ENCODE measurements at regions not wholly inside any gene's neighbourhood (a gene's known extent, or its start where the extent isn't known, plus 50 kb on each side); places are given as distances from the start of the nearest gene placed in this dataset.
A peak's percentile ranks its signal among the peaks of the same experiment; 100 is the strongest.

GRCh38 chr2:128637481-128638155, 318.9 kb upstream of the HS6ST1 start:
- no peak overlapping the region for H3K4me3 ChIP-seq (ENCODE audit: low read depth, low read length)
- no peak for TF ChIP-seq CTCF (IDR thresholded peaks at IDR 0.05; ENCODE audit: low read depth, low read length, missing control alignments)

GRCh38 chr2:128638341-128639119, 319.9 kb upstream of the HS6ST1 start:
- H3K4me3 ChIP-seq (ENCODE audit: low read depth, low read length): no peak overlapping the region
- TF ChIP-seq CTCF (IDR thresholded peaks at IDR 0.05; ENCODE audit: low read depth, low read length, missing control alignments): no peak
- no peaks in the 10 kb centered on the region for H3K36me3 ChIP-seq (replicated peaks)
- DNase-seq: peak; percentile 65
- in situ Hi-C loops (cut with HindIII; ENCODE audit: low pct_ligation_motif_present, low sequenced_read_pairs): no loop called here
- no peaks in the 10 kb centered on the region for H3K27me3 ChIP-seq (replicated peaks)
- peak overlapping the region; percentile 18 for H3K27ac ChIP-seq

More at GRCh38 chr2:128637481-128638155, 318.9 kb upstream of the HS6ST1 start:
- no peak overlapping the region for H3K27ac ChIP-seq
- no peaks in the 10 kb centered on the region for H3K36me3 ChIP-seq (replicated peaks)
- no peak for DNase-seq
- H3K27me3 ChIP-seq (replicated peaks): no peaks in the 10 kb centered on the region
- in situ Hi-C loops (cut with HindIII; ENCODE audit: low pct_ligation_motif_present, low sequenced_read_pairs): no loop called here

- in situ Hi-C loops (cut with HindIII; ENCODE audit: low pct_ligation_motif_present, low sequenced_read_pairs): no loop called here
- DNase-seq: no peak
- Histone ChIP-seq H3K27me3 (replicated peaks) (no peaks in the 10 kb centered on the region), H3K36me3 (replicated peaks) (no peaks in the 10 kb centered on the region), H3K4me3 (ENCODE audit: low read depth, low read length) (no peak overlapping the region), H3K27ac (no peak overlapping the region)
- no peak for TF ChIP-seq CTCF (IDR thresholded peaks at IDR 0.05; ENCODE audit: low read depth, low read length, missing control alignments)
Observed at GRCh38 chr2:128639120-128639477, 320.4 kb upstream of the HS6ST1 start.

GRCh38 chr2:128639693-128640092, 321.0 kb upstream of the HS6ST1 start:
- peak; percentile 35 for TF ChIP-seq CTCF (IDR thresholded peaks at IDR 0.05; ENCODE audit: low read depth, low read length, missing control alignments)
- in situ Hi-C loops (cut with HindIII; ENCODE audit: low pct_ligation_motif_present, low sequenced_read_pairs): no loop called here
- DNase-seq: no peak
- Histone ChIP-seq H3K27me3 (replicated peaks) (no peaks in the 10 kb centered on the region), H3K27ac (no peak overlapping the region), H3K4me3 (ENCODE audit: low read depth, low read length) (no peak overlapping the region), H3K36me3 (replicated peaks) (no peaks in the 10 kb centered on the region)

GRCh38 chr2:128640166-128640844, 321.6 kb upstream of the HS6ST1 start:
- no peak for DNase-seq
- Histone ChIP-seq H3K27me3 (replicated peaks) (no peaks in the 10 kb centered on the region), H3K4me3 (ENCODE audit: low read depth, low read length) (no peak overlapping the region), H3K27ac (no peak overlapping the region), H3K36me3 (replicated peaks) (no peaks in the 10 kb centered on the region)
- no peak for TF ChIP-seq CTCF (IDR thresholded peaks at IDR 0.05; ENCODE audit: low read depth, low read length, missing control alignments)
- in situ Hi-C loops (cut with HindIII; ENCODE audit: low pct_ligation_motif_present, low sequenced_read_pairs): no loop called here

All from brain microvascular endothelial cell (primary cell).